22Rv1 (cell line): ENCODE measurements at regions not wholly inside any gene's neighbourhood (a gene's known extent, or its start where the extent isn't known, plus 50 kb on each side); places are given as distances from the start of the nearest gene placed in this dataset.

Source experiments
- H3K27ac ChIP-seq: fragments of 450-650 bp; 2 replicates; pipeline ENCODE4 v1.5.1; 2017
- CTCF ChIP-seq: fragments of 450-650 bp; IDR thresholded peaks from 2 replicates; pipeline ENCODE4 v1.5.1; 2017; ENCODE audit warnings: mild to moderate bottlenecking
- ZFX ChIP-seq: fragments of 450-650 bp; IDR thresholded peaks from 2 replicates; pipeline ENCODE4 v1.6.1; 2017; ENCODE audit warnings: antibody characterized with exemption, borderline replicate concordance

GRCh38 chr5:11962122-11962521 is 57.9 kb upstream of the CTNND2 start:
- H3K27ac ChIP-seq, result peak overlapping the region; percentile 76
- TF ChIP-seq ZFX (no peak), CTCF (no peak)

GRCh38 chr5:11958321-11958720 is 54.1 kb upstream of the CTNND2 start:
- TF ChIP-seq CTCF (no peak), ZFX (no peak)
- H3K27ac ChIP-seq, result no peak overlapping the region

GRCh38 chr5:11955331-11955730 is 51.1 kb upstream of the CTNND2 start:
- TF ChIP-seq CTCF (no peak), ZFX (no peak)

More at GRCh38 chr5:11955331-11955730, 51.1 kb upstream of the CTNND2 start:
- H3K27ac ChIP-seq, result no peak overlapping the region
